Right lobe of liver (tissue), 6 donors: ENCODE measurements at regions not wholly inside any gene's neighbourhood (a gene's known extent, or its start where the extent isn't known, plus 50 kb on each side); places are given as distances from the start of the nearest gene placed in this dataset.
A peak's percentile ranks its signal among the peaks of the same experiment; 100 is the strongest.

Experiments used
- ATAC-seq, 4 donors: fragments of 200-7000 bp; cut with Tn5 transposase; one replicate each; pipeline ENCODE4 v1.9.1; 2020; ENCODE audit warnings: mild to moderate bottlenecking in 4 of 4, moderate library complexity in 4 of 4
- DNase-seq, 3 donors: peaks; one replicate each; pipeline ENCODE4 v3.0.0-alpha.2; 2020
- H3K27ac ChIP-seq, 3 donors: fragments of 200-600 bp; one replicate each; pipeline ENCODE4 v1.8.0; 2022
- H3K27me3 ChIP-seq, 2 donors: fragments of 200-600 bp; one replicate each; pipeline ENCODE4 v1.8.0; 2022
- H3K36me3 ChIP-seq, 4 donors: fragments of 200-600 bp; sonication (generic) in 1 of 4; one replicate each; pipeline versions ENCODE4 v1.5.1 to v1.8.0; 2017 to 2022; ENCODE audit warnings: control low read depth in 1 of 4
- H3K4me1 ChIP-seq, 4 donors: fragments of 200-600 bp; sonication (generic) in 1 of 4; one replicate each; pipeline versions ENCODE4 v1.5.1 to v1.8.0; 2017 to 2022; ENCODE audit warnings: control low read depth in 1 of 4
- H3K4me3 ChIP-seq, 3 donors: fragments of 200-600 bp; one replicate each; pipeline ENCODE4 v1.8.0; 2022
- H3K9me3 ChIP-seq, 4 donors: fragments of 200-600 bp; sonication (generic) in 1 of 4; one replicate each; pipeline versions ENCODE4 v1.5.1 to v1.8.0; 2017 to 2022; ENCODE audit warnings: control low read depth in 1 of 4
- POLR2A ChIP-seq: fragments of 450-650 bp; IDR thresholded peaks from one replicate; pipeline ENCODE4 v1.6.1; 2017; ENCODE audit warnings: antibody characterized with exemption, mild to moderate bottlenecking
- WGBS: methylation state at CpG from one replicate; pipeline ENCODE4 v1.1.6; 2018; ENCODE audit warnings: low coverage, low lambda C conversion rate; ENCODE audit not compliant: insufficient coverage; ENCODE audit errors: missing lambda C conversion rate; 5-methylcytosine and 5-hydroxymethylcytosine counted together
- intact Hi-C, 2 donors: fragments of 100-400 bp; cut with DNase I; formaldehyde crosslinking; loops; one replicate each; pipeline versions ENCODE4 v1.11.2 to v1.14.1; 2022
- small RNA-seq, 2 experiments: library from RNA; depleted of rRNA; stranded (forward); fragments of <200 nt; gene quantifications; one replicate each; pipeline ENCODE3, GENCODE V24; 2016
- TF ChIP-seq, protein P1 (sequence below), 4 donors: fragments of 200-600 bp in 3 of 4; fragments of 450-650 bp in 1 of 4; IDR thresholded peaks; one replicate each; pipeline versions ENCODE4 v1.5.1 to v1.8.0; 2016 to 2022; ENCODE audit warnings: antibody characterized with exemption in 4 of 4, mild to moderate bottlenecking in 2 of 4
- donor health status: DM: no; HTN: yes; CAD: no.
- donor health status: DM: no; HTN: no; CAD: no.
- donor health status: DM: no; HTN: no; CAD: no.
- donor health status: DM: no; HTN: yes; CAD: no.
- donor health status: DM: no; HTN: yes; CAD: no.

DNA sequence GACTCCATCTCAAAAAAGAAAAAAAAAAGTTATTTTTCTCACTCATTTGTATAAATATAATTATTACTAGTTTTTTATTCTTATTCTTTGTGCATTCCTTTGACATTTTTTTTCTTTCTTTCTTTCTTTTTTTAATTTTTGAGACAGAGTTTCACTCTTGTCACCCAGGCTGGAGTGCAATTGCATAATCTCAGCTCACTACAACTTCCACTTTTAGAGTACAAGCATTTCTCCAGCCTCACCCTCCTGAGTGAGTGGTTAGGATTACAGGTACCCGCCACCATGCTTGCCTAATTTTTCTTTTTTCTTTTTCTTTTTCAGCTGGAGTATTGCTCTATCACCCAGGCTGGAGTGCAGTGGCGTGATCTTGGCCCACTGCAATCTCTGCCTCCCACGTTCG, 51.4 kb upstream of the JARID2 start:
- no peaks in the 10 kb centered on the region for H3K9me3 ChIP-seq
- no peak for TF ChIP-seq POLR2A
- TF ChIP-seq, protein P1, sequence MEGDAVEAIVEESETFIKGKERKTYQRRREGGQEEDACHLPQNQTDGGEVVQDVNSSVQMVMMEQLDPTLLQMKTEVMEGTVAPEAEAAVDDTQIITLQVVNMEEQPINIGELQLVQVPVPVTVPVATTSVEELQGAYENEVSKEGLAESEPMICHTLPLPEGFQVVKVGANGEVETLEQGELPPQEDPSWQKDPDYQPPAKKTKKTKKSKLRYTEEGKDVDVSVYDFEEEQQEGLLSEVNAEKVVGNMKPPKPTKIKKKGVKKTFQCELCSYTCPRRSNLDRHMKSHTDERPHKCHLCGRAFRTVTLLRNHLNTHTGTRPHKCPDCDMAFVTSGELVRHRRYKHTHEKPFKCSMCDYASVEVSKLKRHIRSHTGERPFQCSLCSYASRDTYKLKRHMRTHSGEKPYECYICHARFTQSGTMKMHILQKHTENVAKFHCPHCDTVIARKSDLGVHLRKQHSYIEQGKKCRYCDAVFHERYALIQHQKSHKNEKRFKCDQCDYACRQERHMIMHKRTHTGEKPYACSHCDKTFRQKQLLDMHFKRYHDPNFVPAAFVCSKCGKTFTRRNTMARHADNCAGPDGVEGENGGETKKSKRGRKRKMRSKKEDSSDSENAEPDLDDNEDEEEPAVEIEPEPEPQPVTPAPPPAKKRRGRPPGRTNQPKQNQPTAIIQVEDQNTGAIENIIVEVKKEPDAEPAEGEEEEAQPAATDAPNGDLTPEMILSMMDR (IDR thresholded peaks at IDR 0.05) = no peak
- H3K36me3 ChIP-seq = no peaks in the 10 kb centered on the region
- ATAC-seq = peak in 2 of 4 donors; percentile 25 to 52
- no peak overlapping the region for H3K4me3 ChIP-seq
- H3K27me3 ChIP-seq = no peaks in the 10 kb centered on the region
- 88% methylated on average over 4 of the region's 4 CpGs for WGBS
- no peak for DNase-seq
- H3K27ac ChIP-seq = no peak overlapping the region
- H3K4me1 ChIP-seq = no peaks in the 10 kb centered on the region
- intact Hi-C loops = no loop called here

Small RNA genes lying in the stretch of these regions (small RNA-seq; reads per million reads assigned to genes)
- 0 reads per million in 2 experiments for gene RN7SL332P
- gene RNU6-793P = 0 reads per million in 2 experiments
